NCI-H524 (cell line): ENCODE measurements at regions not wholly inside any gene's neighbourhood (a gene's known extent, or its start where the extent isn't known, plus 50 kb on each side); places are given as distances from the start of the nearest gene placed in this dataset.

Source experiments
- DNase-seq, 2 experiments: peaks; one replicate each; lab custom pipeline; 2025; lab: John Stamatoyannopoulos, UW

DNA sequence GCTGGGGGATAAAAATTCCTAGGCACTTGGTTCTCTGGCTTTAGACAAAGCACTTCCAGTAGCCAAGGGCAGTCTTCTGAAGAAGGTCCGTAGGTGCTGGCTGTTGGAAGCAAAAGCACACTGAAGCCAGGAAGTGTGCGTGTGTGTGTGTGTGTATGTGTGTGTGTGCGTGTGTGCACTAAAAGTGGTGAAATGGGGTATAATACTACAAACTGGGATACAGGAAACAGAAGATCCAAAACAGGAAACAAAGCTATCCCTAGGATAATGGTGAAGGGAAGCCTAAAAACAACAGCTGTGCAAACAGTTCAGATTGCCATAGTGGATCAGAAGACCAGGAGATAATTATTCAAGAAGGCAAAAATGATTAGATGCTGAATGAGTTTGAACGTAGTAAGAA is 103.4 kb downstream of the IL20RB start:
- DNase-seq = no peak

DNA sequence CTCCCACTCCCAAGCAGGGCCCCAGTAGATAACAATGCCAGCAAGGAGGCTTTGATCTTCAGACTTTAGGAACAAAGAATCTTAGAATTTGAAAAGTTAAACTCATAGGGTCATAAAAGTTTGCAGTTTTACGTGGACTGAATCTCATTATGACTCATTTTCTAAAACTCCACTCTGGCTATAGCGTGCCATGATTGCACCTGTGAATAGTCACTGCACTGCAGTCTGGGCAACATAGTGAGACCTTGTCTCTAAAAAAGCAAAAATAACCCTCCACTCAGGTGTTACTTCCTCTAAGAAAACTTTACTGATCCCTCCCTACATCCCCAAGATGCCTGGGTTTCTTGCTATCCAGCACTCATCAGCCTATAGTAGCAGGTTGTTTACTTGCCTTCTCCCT is 104.5 kb downstream of the IL20RB start:
- DNase-seq = no peak

DNA sequence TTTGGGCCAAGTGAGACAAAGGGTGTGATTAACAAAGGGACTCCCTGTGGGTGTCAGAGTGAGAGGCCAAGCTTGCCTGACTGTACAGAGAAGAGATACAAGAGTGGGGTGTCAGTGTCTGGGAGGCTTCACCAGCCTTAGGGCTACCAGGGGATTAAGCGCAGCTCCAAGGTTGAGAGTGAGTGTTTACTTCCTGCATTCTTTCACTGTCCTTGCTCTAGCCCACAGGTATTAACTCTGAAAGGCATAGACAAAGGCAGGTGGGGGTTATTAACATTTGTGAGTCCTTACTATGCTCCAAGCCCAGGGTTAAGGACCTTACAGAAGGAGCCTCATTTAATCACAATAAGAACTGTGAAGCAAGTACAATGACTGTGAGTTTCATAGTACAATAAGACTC is 107.6 kb downstream of the IL20RB start:
- no peak for DNase-seq

DNA sequence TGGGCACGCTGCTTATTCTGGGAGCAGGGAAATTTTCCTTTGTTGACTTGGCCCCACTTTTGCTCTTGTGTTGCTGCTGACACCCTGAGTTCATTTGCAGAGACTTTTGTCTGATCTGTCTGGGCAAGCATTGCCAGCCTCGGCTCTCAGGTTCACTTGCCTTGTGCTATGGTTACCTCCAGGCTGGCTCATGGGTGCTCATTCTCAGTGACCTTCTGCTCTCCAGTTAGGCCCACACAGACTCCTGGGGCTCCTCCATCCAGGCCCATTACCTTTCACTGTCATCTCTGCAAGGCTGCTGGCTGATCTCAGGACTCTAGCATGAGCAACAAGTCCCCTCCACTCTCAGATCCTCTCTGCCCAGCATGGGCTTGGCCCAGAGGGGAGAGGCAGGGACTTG is 108.3 kb downstream of the IL20RB start:
- DNase-seq = no peak

DNA sequence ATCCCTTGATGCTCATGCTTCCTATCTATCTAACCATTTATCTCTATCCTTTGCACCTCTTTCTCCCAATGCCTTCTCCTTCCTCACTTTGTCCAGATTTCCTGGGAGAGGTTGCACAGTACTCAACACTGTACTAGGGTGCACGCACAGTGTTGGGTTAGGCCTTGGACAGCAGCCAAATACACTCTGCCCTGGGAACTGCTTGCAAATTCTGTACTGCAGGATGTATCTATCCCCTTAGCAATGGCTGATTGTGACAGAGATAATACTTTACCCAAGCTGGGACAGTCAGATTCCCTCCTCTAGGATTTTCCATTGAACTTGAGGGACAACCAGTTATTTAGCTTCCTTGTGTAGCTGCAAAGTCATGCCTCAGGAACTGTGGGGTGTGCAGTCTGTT is 113.3 kb downstream of the IL20RB start:
- DNase-seq = no peak

DNA sequence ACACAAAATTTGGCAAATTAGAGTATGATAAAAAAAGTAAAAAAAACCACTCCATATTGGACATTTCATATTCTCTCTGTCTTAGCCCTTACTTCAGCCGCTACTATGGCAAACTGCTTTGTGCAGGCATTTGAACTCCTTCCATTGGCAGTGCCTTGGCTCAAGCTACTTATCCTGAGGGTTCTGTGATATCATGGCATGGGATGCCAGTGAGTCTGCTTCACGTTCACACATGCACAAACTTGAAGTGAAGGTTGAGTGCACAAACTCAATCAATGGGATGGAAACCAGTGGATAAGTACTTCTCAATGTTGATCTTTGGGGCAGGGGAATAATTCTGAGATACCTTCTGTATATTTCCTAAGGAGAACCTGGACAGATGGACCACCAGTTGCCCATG is 117.2 kb downstream of the IL20RB start:
- no peak for DNase-seq

DNA sequence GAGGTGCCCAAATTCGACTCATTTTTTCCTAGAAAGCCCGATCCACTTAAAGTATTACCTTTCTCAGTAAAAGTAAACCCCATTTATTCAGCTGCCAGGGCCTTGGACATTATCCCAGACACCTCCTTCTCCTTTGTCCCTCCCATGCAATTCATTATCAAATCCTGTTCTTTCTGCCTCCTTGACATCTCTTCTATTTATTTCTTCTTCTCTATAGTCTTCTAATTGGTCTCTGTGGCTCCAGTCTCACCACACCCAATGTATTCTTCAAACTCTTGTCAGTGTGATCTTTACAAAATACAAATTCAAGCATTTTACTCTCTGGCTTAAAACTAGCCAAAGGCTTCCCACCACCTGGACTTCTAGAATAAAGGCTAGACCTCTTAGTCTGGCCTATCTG is 120.3 kb downstream of the IL20RB start:
- DNase-seq = no peak

DNA sequence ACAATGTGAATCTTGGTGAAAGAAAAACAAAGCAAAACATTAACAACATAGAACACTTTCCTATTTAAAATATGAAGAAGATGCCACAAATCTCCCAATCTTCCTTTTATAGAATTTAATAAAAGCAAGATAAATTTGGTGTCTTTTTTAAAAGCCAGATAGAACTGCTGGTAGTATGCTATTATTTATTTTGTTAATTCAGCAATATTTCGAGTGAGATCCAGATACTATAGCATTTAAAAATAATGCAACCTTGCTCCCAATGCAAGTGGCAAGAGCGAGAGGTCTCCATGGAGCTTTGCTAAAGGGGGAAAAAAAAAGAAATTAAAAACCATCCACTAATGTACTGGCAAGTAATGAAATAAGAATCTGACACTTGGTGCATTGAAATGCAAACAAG is 121.8 kb downstream of the IL20RB start:
- no peak for DNase-seq

DNA sequence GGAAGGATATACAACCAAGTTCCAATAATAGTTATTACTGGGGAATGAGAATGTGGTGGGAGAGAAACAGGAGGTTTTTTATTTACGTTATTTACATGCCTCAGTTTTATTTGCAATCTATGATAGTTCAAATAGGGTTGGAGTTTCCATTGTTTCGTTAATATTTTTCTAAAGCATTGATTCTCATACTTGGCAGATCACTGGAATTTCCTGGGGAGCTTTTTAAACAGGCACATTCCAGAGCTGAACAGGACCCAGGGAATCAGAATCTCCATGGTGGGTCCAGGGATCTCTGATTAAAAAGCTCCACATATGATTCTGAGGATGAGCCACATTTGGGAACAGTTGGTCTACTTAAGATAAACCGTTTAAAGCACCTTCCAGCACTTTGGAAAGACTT is 123.9 kb downstream of the IL20RB start:
- DNase-seq = peak; percentile 80 to 92

DNA sequence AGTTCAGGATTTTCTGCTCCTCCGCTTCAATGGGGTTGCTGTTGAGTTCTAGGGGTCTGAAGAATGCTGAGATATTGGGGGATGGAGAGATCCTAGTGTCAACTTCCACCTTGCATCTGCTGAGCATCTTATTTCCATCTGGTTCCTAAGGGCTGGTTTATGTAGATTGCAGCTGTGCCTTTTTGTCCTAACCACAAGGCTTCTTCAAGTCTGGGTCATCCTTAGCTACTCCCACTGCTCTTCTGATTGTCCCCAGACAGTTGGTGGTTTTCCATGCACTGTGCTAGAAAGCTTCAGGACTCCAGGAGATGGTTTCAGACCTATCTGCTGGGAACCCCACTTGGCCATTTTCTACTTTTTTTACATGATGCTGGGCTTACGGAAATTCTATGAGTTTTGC is 125.0 kb downstream of the IL20RB start:
- peak in 1 of 2 experiments; percentile 72 for DNase-seq

DNA sequence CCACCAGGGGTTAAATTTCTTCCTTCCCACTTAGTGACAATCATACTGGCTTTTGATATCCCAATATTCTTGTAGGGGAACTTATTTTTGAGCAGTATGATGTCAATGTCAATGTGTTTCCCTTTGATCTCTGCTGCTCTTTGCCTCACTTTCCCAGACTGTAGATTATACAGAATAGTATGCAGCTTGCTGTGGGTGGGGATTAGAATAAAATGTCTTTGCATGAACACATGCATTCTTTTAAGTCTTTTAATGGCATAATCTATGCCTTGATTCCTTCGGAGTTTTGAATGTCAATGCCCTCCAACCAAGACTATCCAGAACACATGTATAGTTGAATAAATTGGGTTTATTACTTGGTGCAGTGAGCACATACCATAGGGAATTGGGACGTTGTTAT is 125.5 kb downstream of the IL20RB start:
- DNase-seq = no peak

DNA sequence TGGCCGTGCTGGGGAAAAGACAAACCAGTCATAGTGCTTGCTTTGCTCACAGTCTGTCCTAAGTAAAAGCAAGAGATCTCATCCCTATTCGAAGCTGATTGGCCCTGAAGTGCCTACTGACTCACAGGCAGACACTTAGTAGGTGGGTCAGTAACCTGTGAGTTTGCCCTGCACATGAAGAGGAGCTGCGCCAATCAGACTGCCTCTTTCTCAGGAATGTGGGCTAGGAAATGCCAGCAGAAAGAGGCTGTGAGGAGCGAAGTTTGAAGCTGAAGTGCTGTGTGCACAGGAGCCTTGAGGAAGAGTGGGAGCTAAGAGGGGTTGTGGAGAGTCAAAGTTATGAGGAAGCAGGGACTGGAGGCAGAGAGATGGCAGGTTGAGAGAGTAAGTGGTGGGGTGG is 126.8 kb downstream of the IL20RB start:
- DNase-seq = no peak

DNA sequence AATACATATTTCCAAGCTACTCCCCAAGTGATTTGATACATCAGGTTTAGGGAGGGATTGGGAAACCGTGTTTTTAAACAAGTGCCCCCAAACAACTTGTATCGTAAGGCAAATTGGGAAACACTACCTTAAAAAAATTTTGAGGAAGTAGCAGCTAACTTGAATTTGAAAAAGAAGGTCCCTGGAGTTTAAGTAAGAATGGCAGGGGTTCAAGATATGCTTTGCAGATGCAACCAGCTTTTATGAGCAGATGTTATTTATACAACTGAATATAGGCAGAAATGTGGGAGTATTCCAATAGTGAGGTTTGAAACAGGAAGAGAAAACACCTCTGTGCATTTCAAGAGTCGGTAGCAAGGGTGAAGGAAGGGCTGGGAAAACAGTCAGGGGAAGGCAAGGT is 139.6 kb downstream of the IL20RB start:
- no peak for DNase-seq

DNA sequence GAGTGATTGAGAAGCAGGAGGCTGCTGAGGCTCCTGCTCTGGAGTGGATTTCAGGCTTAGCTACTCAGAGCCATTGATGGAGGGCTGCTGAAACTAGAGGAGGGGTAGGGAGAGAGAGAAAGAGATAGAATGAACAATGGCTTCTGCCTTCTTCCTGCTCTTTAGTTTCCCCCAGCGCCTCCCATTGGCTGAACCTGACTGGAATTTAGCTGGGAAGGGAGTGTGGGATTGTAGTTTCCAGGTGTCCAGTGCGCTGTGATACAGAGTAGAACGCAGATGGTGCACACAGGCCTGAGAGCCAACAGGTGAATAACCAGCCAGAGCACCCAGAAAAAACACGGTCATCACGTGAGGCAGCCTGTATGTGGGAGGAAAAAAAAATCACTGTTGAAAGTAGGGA is 140.1 kb downstream of the IL20RB start:
- DNase-seq = no peak

DNA sequence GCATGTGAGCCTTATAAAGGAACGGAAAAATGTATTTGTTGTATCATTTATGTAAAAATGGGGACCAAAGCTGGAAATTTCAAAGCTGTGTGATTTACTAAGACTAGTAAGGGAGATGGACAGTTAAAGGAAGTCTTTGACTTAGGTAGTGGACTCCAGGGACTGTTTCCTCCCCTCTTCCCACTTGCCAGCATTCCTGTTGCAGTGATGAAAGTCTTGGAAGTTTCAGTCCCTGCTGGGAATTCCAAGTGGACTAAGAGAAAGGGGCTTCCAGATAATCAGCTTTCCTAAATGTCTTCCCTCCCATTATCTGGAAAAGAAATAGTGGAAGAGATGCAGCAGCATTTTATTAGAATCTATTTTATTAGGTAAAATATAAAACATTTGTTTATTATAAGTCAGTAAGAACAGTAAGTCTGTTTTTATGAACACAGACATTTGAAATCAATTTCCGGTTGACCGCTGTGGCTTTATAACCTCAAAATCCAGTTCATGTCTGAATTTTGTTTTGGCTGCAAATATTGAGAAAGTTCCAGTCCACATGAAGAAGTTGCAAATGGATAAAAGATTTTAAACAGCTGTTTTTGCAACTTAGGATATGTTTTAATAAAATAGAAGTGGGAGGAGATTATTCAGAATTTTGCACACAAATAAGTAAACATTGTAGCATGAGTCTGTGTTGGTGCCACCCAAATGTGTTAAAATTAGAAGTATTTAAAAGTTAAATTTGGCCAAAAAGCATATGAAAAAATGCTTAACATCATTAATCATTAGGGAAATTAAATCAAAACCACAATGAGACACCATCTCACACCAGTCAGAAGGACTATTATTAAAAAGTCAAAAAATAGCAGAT is 141.8 kb downstream of the IL20RB start:
- no peak for DNase-seq

DNA sequence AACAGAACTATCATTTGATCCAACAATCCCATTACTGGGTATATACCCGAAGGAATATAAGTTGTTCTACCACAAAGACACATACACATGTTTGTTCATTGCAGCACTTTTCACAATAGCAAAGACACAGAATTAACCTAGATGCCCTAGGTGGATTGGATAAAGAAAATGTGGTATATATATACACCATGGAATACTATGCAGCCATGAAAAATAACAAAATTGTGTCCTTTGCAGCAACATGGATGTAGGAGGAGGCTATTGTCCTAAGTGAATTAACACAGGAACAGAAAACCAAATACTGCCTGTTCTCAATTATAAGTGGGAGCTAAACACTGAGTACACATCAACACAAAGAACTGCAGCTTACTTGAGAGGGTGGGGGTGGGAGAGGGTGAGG is 142.5 kb downstream of the IL20RB start:
- no peak for DNase-seq

DNA sequence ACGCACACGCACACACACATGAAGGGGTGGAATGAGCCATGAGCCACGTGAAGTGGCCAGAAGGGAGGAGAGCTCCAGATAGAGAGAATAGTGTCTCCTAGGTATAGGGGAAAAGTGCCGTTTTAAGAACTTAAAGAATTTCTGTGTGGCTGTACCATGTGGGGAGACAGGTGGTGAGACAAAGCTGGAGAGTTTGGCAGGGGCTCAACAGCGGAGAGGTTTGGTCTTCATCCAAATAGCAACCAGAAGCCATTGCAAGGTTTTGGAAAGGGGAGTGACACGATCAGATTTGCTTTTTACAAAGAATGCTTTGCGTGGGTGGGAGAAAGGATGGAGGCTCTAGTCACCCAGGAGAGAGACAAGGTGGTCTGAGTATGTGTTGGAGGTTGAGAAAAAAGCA is 146.0 kb downstream of the IL20RB start:
- DNase-seq = peak; percentile 61 to 83

DNA sequence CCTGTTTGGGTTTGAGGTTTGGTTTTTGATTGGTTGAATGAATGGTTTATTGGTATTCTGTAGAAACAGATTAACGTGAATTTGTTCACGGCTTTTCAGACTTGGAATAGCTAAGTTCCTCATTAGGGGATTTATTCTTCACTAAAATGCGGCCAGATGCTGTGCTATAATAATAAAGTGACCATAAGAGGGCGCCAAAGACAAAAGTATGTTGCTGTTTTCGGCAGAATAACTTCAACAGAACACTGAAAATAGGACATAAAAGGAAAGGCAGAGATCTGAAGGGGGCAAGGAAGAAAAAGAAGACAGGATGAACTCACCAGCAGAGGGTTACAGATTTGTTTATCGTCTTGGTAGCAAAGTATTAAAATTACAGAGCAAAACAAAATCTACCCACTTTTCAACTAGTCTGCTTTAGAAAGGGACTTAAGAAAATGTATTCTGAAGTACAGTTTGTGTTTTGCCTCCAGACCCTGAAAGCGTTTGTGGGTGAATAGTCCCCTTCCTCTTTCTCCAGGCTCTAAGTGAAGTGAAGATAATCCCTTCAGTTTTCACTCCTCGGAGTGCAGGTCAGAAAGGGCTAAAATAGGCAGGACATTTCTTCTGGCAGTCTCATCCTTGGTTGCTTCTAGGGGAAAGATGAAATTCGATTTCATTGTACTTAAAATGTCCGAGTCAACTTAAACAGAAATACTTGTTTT is 147.6 kb downstream of the IL20RB start:
- peak; percentile 72 to 94 for DNase-seq

DNA sequence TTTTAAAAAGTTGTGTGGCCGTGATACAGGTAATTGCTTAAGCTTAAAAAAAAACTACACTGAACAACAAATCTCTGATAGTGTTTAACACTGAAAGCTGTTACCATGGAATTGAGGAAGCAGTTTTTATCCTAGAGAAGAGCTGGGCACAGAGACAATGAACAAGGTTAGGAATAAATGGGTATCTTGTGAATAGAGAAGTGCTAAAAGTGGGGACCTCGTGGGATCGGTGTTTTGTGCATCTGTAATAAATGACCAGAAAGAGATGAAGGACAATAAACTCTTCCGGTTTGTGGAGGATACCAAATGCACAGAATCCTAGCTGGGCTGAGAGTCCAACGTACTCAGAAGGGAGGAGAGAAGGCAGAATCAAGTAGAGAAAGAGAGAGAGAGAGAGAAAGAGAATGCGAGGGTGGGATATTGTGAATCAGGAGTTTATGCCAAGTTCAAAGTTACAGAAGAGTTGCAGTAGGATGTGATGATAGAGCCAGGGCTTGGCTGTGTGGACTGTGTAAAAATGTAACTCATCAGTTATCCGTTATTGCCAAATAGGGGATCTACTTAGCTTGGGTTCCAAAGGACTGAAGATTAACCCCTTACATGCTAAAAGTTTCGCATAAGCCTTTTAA is 148.9 kb downstream of the IL20RB start:
- DNase-seq = no peak

DNA sequence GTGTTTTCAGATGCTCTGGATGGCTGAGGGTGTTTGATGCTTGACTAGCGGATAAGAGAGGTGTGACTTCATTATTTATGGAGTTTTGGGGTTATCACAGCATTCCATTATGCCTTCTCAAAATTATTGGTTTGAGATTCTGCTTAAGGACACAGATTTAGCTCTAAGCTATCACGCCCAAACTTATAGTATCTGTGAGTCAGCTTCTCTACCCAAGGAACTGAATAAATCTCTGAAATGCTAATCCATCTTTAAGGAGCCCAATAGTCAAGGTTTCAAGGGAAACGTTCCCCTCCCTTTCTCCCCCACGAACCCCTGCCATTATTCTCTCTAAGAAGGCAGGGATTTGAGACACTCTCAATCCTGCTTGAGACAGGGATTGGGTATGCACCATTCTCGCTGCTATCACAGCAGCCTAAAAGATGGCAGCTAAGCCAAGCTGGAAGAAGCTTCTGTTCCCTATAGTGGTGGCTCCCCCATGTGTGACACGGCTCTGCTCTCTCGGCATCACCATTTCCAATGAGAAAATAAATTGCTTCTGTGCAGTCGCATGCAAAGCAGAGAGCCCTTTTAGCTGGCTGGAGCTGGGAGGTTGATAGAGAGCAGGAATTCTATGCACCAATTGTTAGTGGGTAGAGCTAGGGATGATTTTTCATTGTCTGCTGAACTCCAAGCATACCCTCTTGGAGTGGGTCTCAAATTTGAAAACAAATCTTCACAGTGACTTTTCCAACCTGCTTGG is 151.1 kb downstream of the IL20RB start:
- no peak for DNase-seq

DNA sequence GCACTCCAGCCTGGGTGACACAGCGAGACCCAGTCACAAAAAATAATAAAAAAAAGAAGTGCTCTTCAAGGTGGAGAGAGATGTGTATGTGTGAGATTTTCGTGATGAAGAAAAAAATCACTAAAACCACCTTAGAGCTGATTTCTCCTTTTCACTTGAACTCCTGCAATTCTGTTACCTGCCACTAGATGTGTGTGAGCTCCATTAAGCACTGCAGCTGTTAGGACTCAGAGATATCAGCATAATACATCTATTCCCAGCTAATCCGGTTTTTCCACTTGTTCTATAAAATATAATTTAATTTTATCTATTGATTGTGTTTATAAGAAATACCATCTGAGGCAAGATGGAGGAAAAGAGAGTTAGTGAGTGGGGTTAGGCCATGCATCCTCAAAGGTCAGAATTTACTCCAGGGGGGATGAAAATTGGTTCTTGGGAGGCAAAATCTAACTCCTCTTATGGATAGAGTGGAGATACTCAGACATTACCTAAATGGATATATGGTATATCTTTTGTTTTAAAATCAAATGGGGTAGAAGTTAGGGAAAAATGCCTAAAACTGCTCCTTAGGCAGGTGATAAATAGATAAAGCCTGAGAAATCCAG is 152.7 kb downstream of the IL20RB start:
- DNase-seq = peak; percentile 14 to 70

DNA sequence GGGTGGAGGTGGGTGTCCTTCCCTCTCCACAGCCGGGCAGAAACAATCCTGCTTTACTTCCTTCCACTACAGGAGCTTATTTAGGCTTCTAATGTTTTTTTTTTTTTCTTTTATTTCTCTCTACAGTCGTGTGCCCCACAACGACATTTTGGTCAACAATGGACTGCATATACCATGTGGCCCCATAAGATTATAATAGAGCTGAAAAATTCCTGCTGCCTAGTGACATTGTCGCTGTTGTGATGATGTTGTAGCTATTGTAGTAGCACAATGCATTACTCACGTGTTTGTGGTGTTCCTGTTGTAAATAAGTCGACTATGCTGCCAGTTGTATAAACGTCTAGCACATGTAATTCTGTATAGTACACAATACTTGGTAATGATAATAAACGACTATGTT is 153.7 kb downstream of the IL20RB start:
- DNase-seq = no peak
